MM.1S (cell line): ENCODE measurements at regions not wholly inside any gene's neighbourhood (a gene's known extent, or its start where the extent isn't known, plus 50 kb on each side); places are given as distances from the start of the nearest gene placed in this dataset.

Experiments used
- EZH2 ChIP-seq: fragments of 300-600 bp; sonication (generic); optimal IDR thresholded peaks from 2 replicates; pipeline ENCODE3; 2017; ENCODE audit warnings: low read depth, mild to moderate bottlenecking, antibody characterized with exemption, low read length, mixed read lengths
- TF ChIP-seq, protein P1 (sequence below): fragments of 300-600 bp; sonication (generic); IDR thresholded peaks from 2 replicates; pipeline ENCODE4 v1.5.1; 2016; ENCODE audit warnings: antibody characterized with exemption, low read length, mixed read lengths

DNA sequence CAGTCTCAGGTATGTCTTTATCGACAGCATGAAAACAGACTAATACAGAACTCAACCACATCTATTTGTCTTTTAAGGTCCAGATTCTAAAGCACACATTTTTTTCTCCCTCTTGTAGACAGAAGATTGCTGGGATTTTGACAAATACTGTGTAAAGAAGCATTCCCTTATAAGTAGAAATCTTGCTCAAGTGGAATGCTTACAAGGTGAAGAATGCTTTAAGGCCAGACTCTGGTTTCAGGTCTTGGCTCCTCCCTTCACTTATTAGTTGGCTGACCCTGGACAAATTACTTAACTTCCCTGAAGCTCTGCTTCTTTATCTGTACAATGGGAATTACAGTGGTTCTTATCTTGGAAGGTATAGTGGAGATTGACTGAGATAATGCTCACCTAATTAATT lies 242.3 kb upstream of the IRX5 start:
- TF ChIP-seq, protein P1, sequence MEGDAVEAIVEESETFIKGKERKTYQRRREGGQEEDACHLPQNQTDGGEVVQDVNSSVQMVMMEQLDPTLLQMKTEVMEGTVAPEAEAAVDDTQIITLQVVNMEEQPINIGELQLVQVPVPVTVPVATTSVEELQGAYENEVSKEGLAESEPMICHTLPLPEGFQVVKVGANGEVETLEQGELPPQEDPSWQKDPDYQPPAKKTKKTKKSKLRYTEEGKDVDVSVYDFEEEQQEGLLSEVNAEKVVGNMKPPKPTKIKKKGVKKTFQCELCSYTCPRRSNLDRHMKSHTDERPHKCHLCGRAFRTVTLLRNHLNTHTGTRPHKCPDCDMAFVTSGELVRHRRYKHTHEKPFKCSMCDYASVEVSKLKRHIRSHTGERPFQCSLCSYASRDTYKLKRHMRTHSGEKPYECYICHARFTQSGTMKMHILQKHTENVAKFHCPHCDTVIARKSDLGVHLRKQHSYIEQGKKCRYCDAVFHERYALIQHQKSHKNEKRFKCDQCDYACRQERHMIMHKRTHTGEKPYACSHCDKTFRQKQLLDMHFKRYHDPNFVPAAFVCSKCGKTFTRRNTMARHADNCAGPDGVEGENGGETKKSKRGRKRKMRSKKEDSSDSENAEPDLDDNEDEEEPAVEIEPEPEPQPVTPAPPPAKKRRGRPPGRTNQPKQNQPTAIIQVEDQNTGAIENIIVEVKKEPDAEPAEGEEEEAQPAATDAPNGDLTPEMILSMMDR, result no peak
- no peak for TF ChIP-seq EZH2
